Mammary epithelial cell (primary cell): ENCODE measurements at regions not wholly inside any gene's neighbourhood (a gene's known extent, or its start where the extent isn't known, plus 50 kb on each side); places are given as distances from the start of the nearest gene placed in this dataset.

Source experiments
- EZH2 ChIP-seq: IDR thresholded peaks from 2 replicates; pipeline ENCODE4 v1.6.1; 2012; ENCODE audit warnings: low read length, inconsistent platforms, borderline replicate concordance
- TF ChIP-seq, protein P1 (sequence below), 2 donors: IDR thresholded peaks in 1 of 2; conservative IDR thresholded peaks in 1 of 2; 2 replicates each; pipeline ENCODE4 v1.5.1; 2011 to 2012; ENCODE audit warnings: inconsistent platforms in 2 of 2, low read length in 2 of 2, mild to moderate bottlenecking in 2 of 2, control low read depth in 1 of 2, low read depth in 1 of 2; ENCODE audit not compliant: insufficient read depth in 1 of 2; ENCODE audit errors: extremely low read depth in 1 of 2

DNA sequence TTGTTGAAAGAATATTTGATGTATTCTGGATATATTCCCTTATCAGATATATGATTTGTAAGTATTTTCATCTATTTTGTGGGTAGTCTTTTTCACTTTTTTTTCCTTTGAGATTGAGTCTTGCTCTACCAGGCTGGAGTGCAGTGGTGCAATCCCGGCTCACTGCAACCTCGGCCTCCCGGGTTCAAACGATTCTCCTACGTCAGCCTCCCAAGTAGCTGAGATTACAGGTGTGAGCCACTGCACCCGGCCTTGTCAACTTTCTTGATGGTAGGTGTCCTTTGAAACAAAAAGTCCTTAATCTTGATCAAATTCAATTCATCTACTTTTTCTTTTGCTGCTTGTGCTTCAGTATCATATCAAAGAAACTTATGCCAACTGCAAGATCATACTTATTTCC lies 297.2 kb upstream of the NRSN1 start:
- TF ChIP-seq, protein P1, sequence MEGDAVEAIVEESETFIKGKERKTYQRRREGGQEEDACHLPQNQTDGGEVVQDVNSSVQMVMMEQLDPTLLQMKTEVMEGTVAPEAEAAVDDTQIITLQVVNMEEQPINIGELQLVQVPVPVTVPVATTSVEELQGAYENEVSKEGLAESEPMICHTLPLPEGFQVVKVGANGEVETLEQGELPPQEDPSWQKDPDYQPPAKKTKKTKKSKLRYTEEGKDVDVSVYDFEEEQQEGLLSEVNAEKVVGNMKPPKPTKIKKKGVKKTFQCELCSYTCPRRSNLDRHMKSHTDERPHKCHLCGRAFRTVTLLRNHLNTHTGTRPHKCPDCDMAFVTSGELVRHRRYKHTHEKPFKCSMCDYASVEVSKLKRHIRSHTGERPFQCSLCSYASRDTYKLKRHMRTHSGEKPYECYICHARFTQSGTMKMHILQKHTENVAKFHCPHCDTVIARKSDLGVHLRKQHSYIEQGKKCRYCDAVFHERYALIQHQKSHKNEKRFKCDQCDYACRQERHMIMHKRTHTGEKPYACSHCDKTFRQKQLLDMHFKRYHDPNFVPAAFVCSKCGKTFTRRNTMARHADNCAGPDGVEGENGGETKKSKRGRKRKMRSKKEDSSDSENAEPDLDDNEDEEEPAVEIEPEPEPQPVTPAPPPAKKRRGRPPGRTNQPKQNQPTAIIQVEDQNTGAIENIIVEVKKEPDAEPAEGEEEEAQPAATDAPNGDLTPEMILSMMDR (conservative IDR thresholded peaks at IDR 0.05 in 1 of 2, IDR thresholded peaks at IDR 0.05 in 1 of 2; ENCODE audit: extremely low read depth in 1 of 2, insufficient read depth in 1 of 2, low read depth in 1 of 2, low read length in 2 of 2): no peak
- TF ChIP-seq EZH2: no peak
